ENCODE measurements at regions not wholly inside any gene's neighbourhood (a gene's known extent, or its start where the extent isn't known, plus 50 kb on each side); places are given as distances from the start of the nearest gene placed in this dataset.

DNA sequence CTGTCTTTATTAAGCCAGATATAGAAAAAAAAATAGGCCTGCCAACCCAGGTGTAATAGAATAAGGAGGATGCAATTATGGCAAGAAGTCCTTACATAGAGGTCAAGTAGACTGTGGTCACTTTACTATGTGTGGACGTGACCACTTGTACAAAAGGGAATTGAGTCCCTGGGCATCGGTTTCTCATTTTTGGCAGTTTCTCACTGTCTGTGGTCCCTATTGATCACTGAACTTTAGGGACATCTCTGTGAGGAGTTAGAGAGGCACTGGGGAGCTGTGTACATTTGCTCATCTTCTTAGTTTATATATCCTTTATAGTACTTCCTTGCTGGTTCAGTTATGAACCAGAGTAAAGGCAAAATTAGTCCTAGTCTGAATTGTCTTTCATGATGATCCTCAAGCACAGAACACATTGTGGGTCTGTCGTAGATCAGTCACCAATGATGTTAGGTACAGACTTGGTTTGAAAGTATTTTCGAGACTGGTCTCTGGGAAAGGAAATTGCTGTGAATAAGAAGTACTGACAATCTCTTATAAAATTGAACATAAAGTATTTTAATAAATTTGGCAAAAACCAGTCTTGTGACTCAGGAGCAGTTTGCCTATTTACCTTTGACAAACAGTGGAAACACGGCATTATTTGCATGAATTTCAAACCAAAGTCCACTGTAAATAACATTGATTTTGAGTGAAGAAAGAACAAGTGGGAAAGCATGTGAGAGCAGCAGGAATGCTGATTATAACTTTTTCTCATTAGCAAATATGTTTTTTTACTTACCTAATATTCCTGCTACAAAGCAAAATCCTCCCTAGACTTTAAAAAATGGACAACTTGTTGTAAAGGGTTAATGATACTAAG lies 218.9 kb upstream of the DPH6 start:
- no peak overlapping the region for H2AFZ ChIP-seq (ENCODE audit: low read length)
- ATAC-seq: no peak
- no TSS peak for BruUV-seq (replicated peaks)
- no peak overlapping the region for H3K27ac ChIP-seq (ENCODE audit: extremely low read length, insufficient read depth, low read length)
- no peaks in the 10 kb centered on the region for H4K20me1 ChIP-seq (ENCODE audit: insufficient read depth, low read length)
- no peaks in the 10 kb centered on the region for H3K36me3 ChIP-seq (replicated peaks in 1 of 2; ENCODE audit: control insufficient read depth in 1 of 2, insufficient read depth in 2 of 2, low read length in 2 of 2)
- no peaks in the 10 kb centered on the region for H3K27me3 ChIP-seq (ENCODE audit: control insufficient read depth in 1 of 2, insufficient read depth in 2 of 2, low read length in 2 of 2)
- H3K9me3 ChIP-seq (ENCODE audit: low read length): no peaks in the 10 kb centered on the region
- no peak overlapping the region for H3K4me2 ChIP-seq (ENCODE audit: low read depth, low read length)
- CTCF ChIA-PET (ENCODE audit: low intra/inter-chr PET ratio, low total read pairs): no interaction called here
- POLR2A ChIA-PET: no interaction called here
- FAIRE-seq: no peak
- H3K79me2 ChIP-seq (ENCODE audit: insufficient read depth, low read length): no peaks in the 10 kb centered on the region
- DNase-seq (ENCODE audit: low spot score): peak; percentile 5
- peaks cover 9% of the 10 kb centered on the region; the same call in 1 of the 2 replicates for H3K4me1 ChIP-seq (ENCODE audit: insufficient read depth, low read length)
- no peak overlapping the region for H3K9ac ChIP-seq (ENCODE audit: insufficient read depth, low read depth, low read length)
- in situ Hi-C loops (cut with HindIII; ENCODE audit: extremely low pct_ligation_motif_present, low pct_unique_long_range_greater_than_20kb): no loop called here
- TF ChIP-seq ZNF569 (CRISPR knock-in tag; IDR thresholded peaks at IDR 0.05; ENCODE audit: borderline replicate concordance) (no peak), FOXP1 (IDR thresholded peaks at IDR 0.05) (no peak), FOXP1 (CRISPR knock-in tag; IDR thresholded peaks at IDR 0.05) (peak; percentile 38; the same call in 1 of the 2 replicates), FOXA3 (CRISPR knock-in tag; IDR thresholded peaks at IDR 0.05) (0 out of 2 replicates have a peak, but pooled peaks have one; percentile 14), FOXA1 (IDR thresholded peaks at IDR 0.05) (peak; percentile 43; the same call in 1 of the 2 replicates), FOXA1 (CRISPR knock-in tag; IDR thresholded peaks at IDR 0.05) (no peak), MAFK (conservative IDR thresholded peaks at IDR 0.05 in 1 of 2, IDR thresholded peaks at IDR 0.05 in 1 of 2; ENCODE audit: low read length in 2 of 2) (peak in 1 of 2 experiments; percentile 26; a peak in 1 of 4 replicates)
- TF ChIP-seq, protein P1, sequence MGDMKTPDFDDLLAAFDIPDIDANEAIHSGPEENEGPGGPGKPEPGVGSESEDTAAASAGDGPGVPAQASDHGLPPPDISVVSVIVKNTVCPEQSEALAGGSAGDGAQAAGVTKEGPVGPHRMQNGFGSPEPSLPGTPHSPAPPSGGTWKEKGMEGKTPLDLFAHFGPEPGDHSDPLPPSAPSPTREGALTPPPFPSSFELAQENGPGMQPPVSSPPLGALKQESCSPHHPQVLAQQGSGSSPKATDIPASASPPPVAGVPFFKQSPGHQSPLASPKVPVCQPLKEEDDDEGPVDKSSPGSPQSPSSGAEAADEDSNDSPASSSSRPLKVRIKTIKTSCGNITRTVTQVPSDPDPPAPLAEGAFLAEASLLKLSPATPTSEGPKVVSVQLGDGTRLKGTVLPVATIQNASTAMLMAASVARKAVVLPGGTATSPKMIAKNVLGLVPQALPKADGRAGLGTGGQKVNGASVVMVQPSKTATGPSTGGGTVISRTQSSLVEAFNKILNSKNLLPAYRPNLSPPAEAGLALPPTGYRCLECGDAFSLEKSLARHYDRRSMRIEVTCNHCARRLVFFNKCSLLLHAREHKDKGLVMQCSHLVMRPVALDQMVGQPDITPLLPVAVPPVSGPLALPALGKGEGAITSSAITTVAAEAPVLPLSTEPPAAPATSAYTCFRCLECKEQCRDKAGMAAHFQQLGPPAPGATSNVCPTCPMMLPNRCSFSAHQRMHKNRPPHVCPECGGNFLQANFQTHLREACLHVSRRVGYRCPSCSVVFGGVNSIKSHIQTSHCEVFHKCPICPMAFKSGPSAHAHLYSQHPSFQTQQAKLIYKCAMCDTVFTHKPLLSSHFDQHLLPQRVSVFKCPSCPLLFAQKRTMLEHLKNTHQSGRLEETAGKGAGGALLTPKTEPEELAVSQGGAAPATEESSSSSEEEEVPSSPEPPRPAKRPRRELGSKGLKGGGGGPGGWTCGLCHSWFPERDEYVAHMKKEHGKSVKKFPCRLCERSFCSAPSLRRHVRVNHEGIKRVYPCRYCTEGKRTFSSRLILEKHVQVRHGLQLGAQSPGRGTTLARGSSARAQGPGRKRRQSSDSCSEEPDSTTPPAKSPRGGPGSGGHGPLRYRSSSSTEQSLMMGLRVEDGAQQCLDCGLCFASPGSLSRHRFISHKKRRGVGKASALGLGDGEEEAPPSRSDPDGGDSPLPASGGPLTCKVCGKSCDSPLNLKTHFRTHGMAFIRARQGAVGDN (CRISPR knock-in tag; IDR thresholded peaks at IDR 0.05): no peak
- TF ChIP-seq, protein P2, sequence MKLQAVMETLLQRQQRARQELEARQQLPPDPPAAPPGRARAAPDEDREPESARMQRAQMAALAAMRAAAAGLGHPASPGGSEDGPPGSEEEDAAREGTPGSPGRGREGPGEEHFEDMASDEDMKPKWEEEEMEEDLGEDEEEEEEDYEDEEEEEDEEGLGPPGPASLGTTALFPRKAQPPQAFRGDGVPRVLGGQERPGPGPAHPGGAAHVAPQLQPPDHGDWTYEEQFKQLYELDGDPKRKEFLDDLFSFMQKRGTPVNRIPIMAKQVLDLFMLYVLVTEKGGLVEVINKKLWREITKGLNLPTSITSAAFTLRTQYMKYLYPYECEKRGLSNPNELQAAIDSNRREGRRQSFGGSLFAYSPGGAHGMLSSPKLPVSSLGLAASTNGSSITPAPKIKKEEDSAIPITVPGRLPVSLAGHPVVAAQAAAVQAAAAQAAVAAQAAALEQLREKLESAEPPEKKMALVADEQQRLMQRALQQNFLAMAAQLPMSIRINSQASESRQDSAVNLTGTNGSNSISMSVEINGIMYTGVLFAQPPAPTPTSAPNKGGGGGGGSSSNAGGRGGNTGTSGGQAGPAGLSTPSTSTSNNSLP (IDR thresholded peaks at IDR 0.05; ENCODE audit: low read depth, low read length): 0 out of 2 replicates have a peak, but pooled peaks have one; percentile 16
- no peak overlapping the region for H3K4me3 ChIP-seq (replicated peaks in 1 of 3; ENCODE audit: insufficient read depth in 1 of 3, low read depth in 2 of 3, low read length in 3 of 3)
- 5% methylated on average over 5 of the region's 5 CpGs for WGBS (ENCODE audit: low lambda C conversion rate)
- intact Hi-C loops (cut with micrococcal nuclease; ENCODE audit: unreplicated experiment): no loop called here

All from HepG2 (cell line).